C4-2B (cell line): ENCODE measurements at regions not wholly inside any gene's neighbourhood (a gene's known extent, or its start where the extent isn't known, plus 50 kb on each side); places are given as distances from the start of the nearest gene placed in this dataset.

Source experiments
- CTCF ChIP-seq: fragments of 450-650 bp; conservative IDR thresholded peaks from 2 replicates; pipeline ENCODE4 v1.5.1; 2017; ENCODE audit warnings: mild to moderate bottlenecking
- ZFX ChIP-seq: fragments of 450-650 bp; IDR thresholded peaks from 2 replicates; pipeline ENCODE4 v1.6.1; 2017

GRCh38 chr4:22237846-22238494, 277.9 kb downstream of the ADGRA3 start:
- TF ChIP-seq CTCF (no peak), ZFX (no peak)
